ENCODE measurements at regions not wholly inside any gene's neighbourhood (a gene's known extent, or its start where the extent isn't known, plus 50 kb on each side); places are given as distances from the start of the nearest gene placed in this dataset.

DNA sequence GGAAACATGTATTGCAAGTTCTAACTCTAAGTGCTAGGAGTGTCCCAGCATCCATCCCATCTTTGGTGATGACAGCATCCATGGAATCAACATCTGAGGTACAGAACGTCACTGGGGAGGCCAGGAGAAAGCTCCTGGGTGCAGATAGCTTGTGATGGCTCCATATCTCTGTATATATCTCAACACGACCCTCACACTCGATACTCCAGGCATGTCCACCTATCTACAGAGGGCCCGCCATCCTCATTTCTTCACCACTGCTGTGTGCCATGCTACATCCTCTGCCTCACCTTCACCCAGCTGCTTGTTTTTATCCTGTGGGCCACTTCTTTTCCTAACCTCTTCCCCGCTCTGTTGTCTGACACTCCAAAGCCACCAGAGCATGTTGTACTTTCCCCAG is 100.4 kb upstream of the SERP2 start:
- Histone ChIP-seq H3K4me3 (no peak overlapping the region), H3K27ac (no peak overlapping the region), H3K27me3 (no peaks in the 10 kb centered on the region), H3K36me3 (no peaks in the 10 kb centered on the region), H3K9me3 (no peaks in the 10 kb centered on the region), H3K4me1 (no peaks in the 10 kb centered on the region), H3K9ac (ENCODE audit: low read depth in 2 of 2, low read length in 2 of 2) (no peak overlapping the region)
- intact Hi-C loops (cut with DNase I) = no loop called here
- DNase-seq = no peak
- no peak for TF ChIP-seq CTCF (IDR thresholded peaks at IDR 0.05)

DNA sequence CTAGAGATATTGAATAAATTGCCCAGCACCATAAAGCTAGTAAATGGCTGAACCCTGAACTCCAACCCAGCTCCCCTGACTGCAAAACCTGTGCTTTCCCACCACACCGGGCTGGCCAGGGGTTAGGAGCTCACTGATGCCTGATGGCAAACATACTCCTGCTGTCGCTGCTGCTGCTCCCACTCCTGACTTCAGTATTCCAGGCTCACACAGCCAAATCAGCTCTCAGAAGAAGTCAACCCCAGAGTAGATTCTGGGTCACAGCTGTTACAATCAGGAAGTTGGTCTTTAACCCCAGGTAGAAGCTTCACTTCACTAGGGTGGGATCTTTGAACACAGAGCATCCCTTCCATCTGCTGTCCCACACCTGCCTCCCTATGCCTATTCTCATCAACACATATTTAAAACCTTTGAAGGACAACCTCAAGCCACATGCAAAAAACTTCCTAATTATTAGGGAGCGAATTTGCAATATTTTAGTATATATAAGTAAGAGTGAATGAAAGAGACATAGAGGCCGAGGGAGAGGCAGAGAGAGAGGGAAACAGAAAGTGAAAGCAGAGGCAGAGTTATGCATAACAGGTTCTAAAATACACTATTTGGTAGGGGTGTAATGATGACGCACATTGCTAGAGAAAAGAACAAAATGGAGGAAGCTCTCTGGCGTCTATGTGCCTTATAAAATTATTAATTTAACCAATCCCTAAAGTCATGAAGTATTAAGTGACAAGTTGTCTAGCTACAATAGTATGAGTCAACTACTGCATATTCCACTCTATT is 99.4 kb upstream of the SERP2 start:
- intact Hi-C loops (cut with DNase I) = no loop called here
- H3K4me3 ChIP-seq = no peak overlapping the region
- no peak for DNase-seq
- no peaks in the 10 kb centered on the region for H3K27me3 ChIP-seq
- H3K9me3 ChIP-seq = no peaks in the 10 kb centered on the region
- peak overlapping the region in 1 of 2 donors; percentile 57 for H3K9ac ChIP-seq (ENCODE audit: low read depth in 2 of 2, low read length in 2 of 2)
- H3K36me3 ChIP-seq = no peaks in the 10 kb centered on the region
- H3K27ac ChIP-seq = peak overlapping the region; percentile 39
- H3K4me1 ChIP-seq = no peaks in the 10 kb centered on the region
- no peak for TF ChIP-seq CTCF (IDR thresholded peaks at IDR 0.05)

GRCh38 chr13:44274771-44275205 is 98.8 kb upstream of the SERP2 start:
- no peak for DNase-seq
- H3K27ac ChIP-seq = peak overlapping the region; percentile 39
- intact Hi-C loops (cut with DNase I) = no loop called here
- peak overlapping the region in 1 of 2 donors; percentile 57 for H3K9ac ChIP-seq (ENCODE audit: low read depth in 2 of 2, low read length in 2 of 2)
- no peaks in the 10 kb centered on the region for H3K27me3 ChIP-seq
- no peaks in the 10 kb centered on the region for H3K36me3 ChIP-seq
- no peaks in the 10 kb centered on the region for H3K4me1 ChIP-seq
- no peak for TF ChIP-seq CTCF (IDR thresholded peaks at IDR 0.05)
- no peak overlapping the region for H3K4me3 ChIP-seq
- no peaks in the 10 kb centered on the region for H3K9me3 ChIP-seq

GRCh38 chr13:44275381-44275780 is 98.2 kb upstream of the SERP2 start:
- DNase-seq = no peak
- Histone ChIP-seq H3K4me3 (no peak overlapping the region), H3K27me3 (no peaks in the 10 kb centered on the region), H3K27ac (peak overlapping the region; percentile 39), H3K9me3 (no peaks in the 10 kb centered on the region), H3K9ac (ENCODE audit: low read depth in 2 of 2, low read length in 2 of 2) (no peak overlapping the region), H3K4me1 (no peaks in the 10 kb centered on the region), H3K36me3 (no peaks in the 10 kb centered on the region)
- TF ChIP-seq CTCF (IDR thresholded peaks at IDR 0.05) = no peak
- intact Hi-C loops (cut with DNase I) = no loop called here

GRCh38 chr13:44276061-44276460 is 97.6 kb upstream of the SERP2 start:
- no peak for DNase-seq

More at GRCh38 chr13:44276061-44276460, 97.6 kb upstream of the SERP2 start:
- intact Hi-C loops (cut with DNase I) = no loop called here
- no peaks in the 10 kb centered on the region for H3K27me3 ChIP-seq
- no peak overlapping the region for H3K9ac ChIP-seq (ENCODE audit: low read depth in 2 of 2, low read length in 2 of 2)
- H3K36me3 ChIP-seq = no peaks in the 10 kb centered on the region
- H3K4me3 ChIP-seq = no peak overlapping the region
- TF ChIP-seq CTCF (IDR thresholded peaks at IDR 0.05) = no peak
- no peaks in the 10 kb centered on the region for H3K4me1 ChIP-seq
- no peak overlapping the region for H3K27ac ChIP-seq
- no peaks in the 10 kb centered on the region for H3K9me3 ChIP-seq
